Midbrain (tissue), 1 donor: ENCODE measurements at regions not wholly inside any gene's neighbourhood (a gene's known extent, or its start where the extent isn't known, plus 50 kb on each side); places are given as distances from the start of the nearest gene placed in this dataset.
"Not testable (repeated sequence)": the region's sequence is repeated elsewhere in the genome, so short reads cannot be mapped to it uniquely, and the experiment has no call there.

ENCODE experiments used
- DNase-seq: peaks from one replicate; lab custom pipeline; 2025; lab: John Stamatoyannopoulos, UW

- no peak for DNase-seq
Observed at GRCh38 chr14:106060276-106060975, 534.0 kb downstream of the TMEM121 start.

GRCh38 chr14:106061877-106062500, 535.6 kb downstream of the TMEM121 start:
- DNase-seq = not testable (repeated sequence)

GRCh38 chr14:106062502-106063272, 536.3 kb downstream of the TMEM121 start:
- no peak for DNase-seq

- DNase-seq = no peak
Observed at GRCh38 chr14:106067935-106068334, 541.6 kb downstream of the TMEM121 start.

GRCh38 chr14:106069804-106070625, 543.6 kb downstream of the TMEM121 start:
- no peak for DNase-seq

- DNase-seq = no peak
Observed at GRCh38 chr14:106080922-106081321, 554.5 kb downstream of the TMEM121 start.

GRCh38 chr14:106081721-106082120, 555.3 kb downstream of the TMEM121 start:
- not testable (repeated sequence) for DNase-seq

GRCh38 chr14:106083082-106083481, 556.7 kb downstream of the TMEM121 start:
- no peak for DNase-seq

- no peak for DNase-seq
Observed at GRCh38 chr14:106087837-106088236, 561.5 kb downstream of the TMEM121 start.

- not testable (repeated sequence) for DNase-seq
Observed at GRCh38 chr14:106088860-106089259, 562.5 kb downstream of the TMEM121 start.

- DNase-seq = no peak
Observed at GRCh38 chr14:106094654-106095189, 568.3 kb downstream of the TMEM121 start.

GRCh38 chr14:106107703-106108102, 581.3 kb downstream of the TMEM121 start:
- DNase-seq = no peak

- no peak for DNase-seq
Observed at GRCh38 chr14:106109337-106109736, 583.0 kb downstream of the TMEM121 start.

- DNase-seq = no peak
Observed at GRCh38 chr14:106115401-106115800, 589.0 kb downstream of the TMEM121 start.

- DNase-seq = not testable (repeated sequence)
Observed at GRCh38 chr14:106116339-106116930, 590.1 kb downstream of the TMEM121 start.

- no peak for DNase-seq
Observed at GRCh38 chr14:106120101-106120500, 593.7 kb downstream of the TMEM121 start.

- no peak for DNase-seq
Observed at GRCh38 chr14:106129274-106129673, 602.9 kb downstream of the TMEM121 start.

- not testable (repeated sequence) for DNase-seq
Observed at GRCh38 chr14:106129904-106130661, 603.7 kb downstream of the TMEM121 start.

GRCh38 chr14:106133126-106133525, 606.7 kb downstream of the TMEM121 start:
- DNase-seq = not testable (repeated sequence)

GRCh38 chr14:106134886-106135285, 608.5 kb downstream of the TMEM121 start:
- no peak for DNase-seq
